Choroid plexus epithelial cell (primary cell): ENCODE measurements at regions not wholly inside any gene's neighbourhood (a gene's known extent, or its start where the extent isn't known, plus 50 kb on each side); places are given as distances from the start of the nearest gene placed in this dataset.
A peak's percentile ranks its signal among the peaks of the same experiment; 100 is the strongest.
"Not testable (repeated sequence)": the region's sequence is repeated elsewhere in the genome, so short reads cannot be mapped to it uniquely, and the experiment has no call there.

ENCODE experiments used
- DNase-seq: peaks from one replicate; pipeline ENCODE4 v3.0.0-alpha.2; 2010; ENCODE audit warnings: low read depth
- H3K4me3 ChIP-seq: 2 replicates; pipeline ENCODE4 v1.5.1; 2011; ENCODE audit warnings: low read depth, mild to moderate bottlenecking, control low read depth, low read length, moderate library complexity
- TF ChIP-seq, protein P1 (sequence below): conservative IDR thresholded peaks from 2 replicates; pipeline ENCODE4 v1.5.1; 2011; ENCODE audit warnings: low read depth, mild to moderate bottlenecking, control low read depth, inconsistent platforms, low read length, moderate library complexity

DNA sequence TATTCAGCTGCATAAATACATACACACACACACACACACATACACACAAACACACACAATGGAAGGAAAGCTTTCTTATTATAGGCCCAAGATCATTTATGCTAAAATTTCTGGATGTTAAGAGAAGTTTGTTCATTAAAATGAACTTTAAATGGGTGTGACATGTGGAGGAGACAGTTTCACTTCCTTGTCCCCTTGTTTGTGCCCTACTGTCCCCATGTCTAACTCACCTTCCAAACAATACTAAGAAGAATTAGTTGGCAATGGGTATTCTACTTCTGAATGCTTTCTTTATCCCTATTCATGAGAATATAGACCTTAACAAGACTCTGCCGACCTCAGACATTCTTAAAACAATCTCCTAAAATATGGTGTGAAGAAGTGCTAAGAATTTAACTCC lies 63.5 kb upstream of the NRIP1 start:
- no peak overlapping the region for H3K4me3 ChIP-seq
- no peak for DNase-seq
- TF ChIP-seq, protein P1, sequence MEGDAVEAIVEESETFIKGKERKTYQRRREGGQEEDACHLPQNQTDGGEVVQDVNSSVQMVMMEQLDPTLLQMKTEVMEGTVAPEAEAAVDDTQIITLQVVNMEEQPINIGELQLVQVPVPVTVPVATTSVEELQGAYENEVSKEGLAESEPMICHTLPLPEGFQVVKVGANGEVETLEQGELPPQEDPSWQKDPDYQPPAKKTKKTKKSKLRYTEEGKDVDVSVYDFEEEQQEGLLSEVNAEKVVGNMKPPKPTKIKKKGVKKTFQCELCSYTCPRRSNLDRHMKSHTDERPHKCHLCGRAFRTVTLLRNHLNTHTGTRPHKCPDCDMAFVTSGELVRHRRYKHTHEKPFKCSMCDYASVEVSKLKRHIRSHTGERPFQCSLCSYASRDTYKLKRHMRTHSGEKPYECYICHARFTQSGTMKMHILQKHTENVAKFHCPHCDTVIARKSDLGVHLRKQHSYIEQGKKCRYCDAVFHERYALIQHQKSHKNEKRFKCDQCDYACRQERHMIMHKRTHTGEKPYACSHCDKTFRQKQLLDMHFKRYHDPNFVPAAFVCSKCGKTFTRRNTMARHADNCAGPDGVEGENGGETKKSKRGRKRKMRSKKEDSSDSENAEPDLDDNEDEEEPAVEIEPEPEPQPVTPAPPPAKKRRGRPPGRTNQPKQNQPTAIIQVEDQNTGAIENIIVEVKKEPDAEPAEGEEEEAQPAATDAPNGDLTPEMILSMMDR = no peak

GRCh38 chr21:15128714-15129113 lies 63.9 kb upstream of the NRIP1 start:
- H3K4me3 ChIP-seq, DNase-seq: not testable (repeated sequence)

DNA sequence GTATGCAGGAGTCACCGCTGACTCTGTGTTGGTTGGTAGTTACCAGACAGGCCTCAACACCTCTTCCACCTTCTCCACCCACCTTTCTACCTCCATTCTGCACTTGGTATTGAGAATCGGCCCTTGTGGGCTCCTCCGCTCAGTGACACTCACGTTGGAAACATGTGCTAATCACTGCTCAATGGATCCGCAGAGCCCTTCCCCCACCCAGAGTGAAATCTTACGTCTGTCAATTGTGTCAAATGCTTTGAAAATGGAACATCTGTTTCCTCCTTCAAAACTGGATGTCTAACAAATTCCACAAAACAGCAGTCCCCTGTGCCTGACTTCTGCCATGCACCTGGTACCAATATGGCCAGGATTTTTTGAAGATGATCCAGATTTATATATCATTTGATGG lies 65.5 kb upstream of the NRIP1 start:
- H3K4me3 ChIP-seq = no peak overlapping the region
- no peak for DNase-seq
- TF ChIP-seq, protein P1 = no peak

DNA sequence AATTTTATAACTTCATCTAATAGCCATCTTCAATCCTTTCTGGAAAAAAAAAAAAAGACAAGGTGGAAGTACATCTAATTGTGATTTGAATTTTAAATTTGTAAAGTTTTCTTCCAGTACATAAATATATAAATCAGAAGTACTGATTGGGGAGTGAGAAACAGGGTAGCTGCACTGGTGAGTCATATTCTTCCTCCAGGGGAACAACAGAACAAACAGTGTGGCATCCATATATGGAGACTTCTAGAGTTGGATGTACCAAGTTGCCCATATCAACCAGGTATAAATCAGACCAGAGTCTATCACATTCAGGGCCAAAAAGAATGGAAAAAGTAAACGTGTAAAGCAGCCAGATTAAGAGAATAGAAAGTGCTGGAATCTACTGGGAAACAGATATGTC lies 66.0 kb upstream of the NRIP1 start:
- TF ChIP-seq, protein P1 = no peak

GRCh38 chr21:15132781-15133180 lies 68.0 kb upstream of the NRIP1 start:
- H3K4me3 ChIP-seq = no peak overlapping the region
- TF ChIP-seq, protein P1 = no peak
- no peak for DNase-seq

More for the DNA sequence above, 66.0 kb upstream of the NRIP1 start:
- H3K4me3 ChIP-seq = no peak overlapping the region
- peak; percentile 55 for DNase-seq

DNA sequence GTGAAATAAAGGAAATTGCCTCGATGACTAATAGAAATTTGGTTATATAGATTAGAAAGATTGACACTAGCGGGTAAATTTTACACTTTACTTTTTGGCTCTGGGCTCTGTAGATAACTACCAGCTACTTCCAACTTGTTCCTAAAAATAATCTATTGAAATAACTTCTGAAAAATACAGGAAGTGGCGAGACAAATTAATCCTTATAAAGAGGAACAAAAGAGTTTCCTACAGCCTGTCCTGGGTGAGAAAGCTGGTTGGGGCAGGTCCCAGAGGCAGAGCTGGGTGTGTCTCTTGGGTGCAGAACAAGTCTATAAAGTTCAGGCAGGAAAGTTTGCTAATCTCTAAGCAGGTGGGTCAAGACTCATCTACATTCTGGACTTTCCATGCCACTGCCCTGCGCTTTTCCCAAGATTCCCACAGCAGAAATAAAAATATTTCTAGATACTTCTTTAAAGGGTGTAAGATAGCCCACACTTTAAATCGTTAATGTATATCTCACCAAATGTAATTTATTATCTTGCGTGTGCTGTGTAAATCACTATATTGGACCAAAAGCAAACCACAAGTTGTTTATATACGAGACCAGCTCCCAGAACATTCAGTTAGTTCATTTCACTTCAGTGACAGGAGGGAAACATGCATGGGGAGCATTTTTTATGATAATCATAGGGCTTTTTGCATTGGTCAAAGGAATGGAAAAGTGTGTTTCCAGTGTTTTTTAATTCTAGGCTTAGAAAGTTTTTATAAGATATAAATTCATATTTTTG lies 70.1 kb upstream of the NRIP1 start:
- no peak for DNase-seq
- TF ChIP-seq, protein P1 = no peak
- H3K4me3 ChIP-seq = no peak overlapping the region

DNA sequence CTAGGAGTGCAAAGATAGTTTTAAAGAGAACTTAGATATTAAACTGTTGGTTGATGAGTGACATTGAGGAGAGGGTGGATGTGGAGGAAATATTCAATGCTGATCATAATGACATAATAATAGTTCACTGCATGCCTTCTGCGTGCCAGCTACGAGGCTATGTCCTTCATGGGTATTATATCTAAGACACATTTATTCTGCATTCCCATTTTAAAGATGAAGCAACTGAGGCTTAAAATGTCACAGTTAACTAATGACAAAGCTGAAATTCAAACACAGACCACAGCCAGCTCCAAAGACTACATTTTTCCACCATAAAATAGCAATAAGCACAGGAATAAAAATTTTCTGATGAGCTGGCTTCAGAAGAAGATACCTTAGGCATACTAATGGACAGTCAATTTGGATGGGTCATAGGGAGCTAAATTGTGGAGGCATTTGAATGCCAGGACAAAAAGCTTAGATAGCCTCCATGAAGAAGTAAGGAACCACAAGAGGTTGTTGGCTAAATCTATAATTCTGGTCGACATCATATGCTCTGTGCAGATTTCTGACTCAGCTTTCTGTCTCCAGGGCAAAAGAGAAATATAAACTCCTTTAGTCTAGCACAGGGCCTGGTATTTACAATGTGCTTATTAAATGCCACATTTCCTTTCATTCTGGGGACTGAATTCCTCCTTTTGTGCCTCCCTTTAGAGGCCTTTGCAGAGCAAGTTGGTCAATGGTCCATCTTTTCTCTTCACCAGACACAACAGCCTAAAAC lies 71.2 kb upstream of the NRIP1 start:
- DNase-seq = no peak
- no peak overlapping the region for H3K4me3 ChIP-seq
- TF ChIP-seq, protein P1 = no peak
